ENCODE measurements at regions not wholly inside any gene's neighbourhood (a gene's known extent, or its start where the extent isn't known, plus 50 kb on each side); places are given as distances from the start of the nearest gene placed in this dataset.

- TF ChIP-seq CTCF (IDR thresholded peaks at IDR 0.05; ENCODE audit: low read depth, low read length, missing input control) (no peak), SP1 (IDR thresholded peaks at IDR 0.05) (no peak), JUND (IDR thresholded peaks at IDR 0.05) (no peak)
Measured at GRCh38 chr11:27949951-27950738, 157.8 kb downstream of the KIF18A start (continued).

- TF ChIP-seq SP1 (IDR thresholded peaks at IDR 0.05) (no peak), HNF4G (IDR thresholded peaks at IDR 0.05) (no peak), RXRA (IDR thresholded peaks at IDR 0.05) (no peak), ATF3 (IDR thresholded peaks at IDR 0.05) (no peak), HNF4A (conservative IDR thresholded peaks at IDR 0.05) (no peak), YY1 (IDR thresholded peaks at IDR 0.05) (no peak), GABPA (IDR thresholded peaks at IDR 0.05 in 1 of 2, conservative IDR thresholded peaks at IDR 0.05 in 1 of 2) (no peak), FOXA1 (IDR thresholded peaks at IDR 0.05) (no peak), RAD21 (IDR thresholded peaks at IDR 0.05) (no peak), TAF1 (conservative IDR thresholded peaks at IDR 0.05) (no peak), REST (IDR thresholded peaks at IDR 0.05) (no peak), JUND (IDR thresholded peaks at IDR 0.05) (no peak), NR2F2 (IDR thresholded peaks at IDR 0.05) (no peak), EGR1 (IDR thresholded peaks at IDR 0.05; ENCODE audit: low read depth in 2 of 2) (no peak), FOXA2 (IDR thresholded peaks at IDR 0.05) (no peak)
- TF ChIP-seq, protein P1, sequence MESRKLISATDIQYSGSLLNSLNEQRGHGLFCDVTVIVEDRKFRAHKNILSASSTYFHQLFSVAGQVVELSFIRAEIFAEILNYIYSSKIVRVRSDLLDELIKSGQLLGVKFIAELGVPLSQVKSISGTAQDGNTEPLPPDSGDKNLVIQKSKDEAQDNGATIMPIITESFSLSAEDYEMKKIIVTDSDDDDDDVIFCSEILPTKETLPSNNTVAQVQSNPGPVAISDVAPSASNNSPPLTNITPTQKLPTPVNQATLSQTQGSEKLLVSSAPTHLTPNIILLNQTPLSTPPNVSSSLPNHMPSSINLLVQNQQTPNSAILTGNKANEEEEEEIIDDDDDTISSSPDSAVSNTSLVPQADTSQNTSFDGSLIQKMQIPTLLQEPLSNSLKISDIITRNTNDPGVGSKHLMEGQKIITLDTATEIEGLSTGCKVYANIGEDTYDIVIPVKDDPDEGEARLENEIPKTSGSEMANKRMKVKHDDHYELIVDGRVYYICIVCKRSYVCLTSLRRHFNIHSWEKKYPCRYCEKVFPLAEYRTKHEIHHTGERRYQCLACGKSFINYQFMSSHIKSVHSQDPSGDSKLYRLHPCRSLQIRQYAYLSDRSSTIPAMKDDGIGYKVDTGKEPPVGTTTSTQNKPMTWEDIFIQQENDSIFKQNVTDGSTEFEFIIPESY (IDR thresholded peaks at IDR 0.05): no peak
- TF ChIP-seq, protein P2, sequence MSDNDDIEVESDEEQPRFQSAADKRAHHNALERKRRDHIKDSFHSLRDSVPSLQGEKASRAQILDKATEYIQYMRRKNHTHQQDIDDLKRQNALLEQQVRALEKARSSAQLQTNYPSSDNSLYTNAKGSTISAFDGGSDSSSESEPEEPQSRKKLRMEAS (IDR thresholded peaks at IDR 0.05): no peak
- Histone ChIP-seq H3K4me1 (ENCODE audit: control insufficient read depth in 4 of 4, insufficient read depth in 4 of 4, low read length in 3 of 4) (no peaks in the 10 kb centered on the region), H3K9ac (ENCODE audit: low read depth in 1 of 2, low read length in 2 of 2) (no peak overlapping the region), H3K27me3 (ENCODE audit: control insufficient read depth in 4 of 4, insufficient read depth in 4 of 4, low read length in 3 of 4) (no peaks in the 10 kb centered on the region), H3K9me3 (ENCODE audit: control insufficient read depth in 4 of 4, low read length in 3 of 4) (no peaks in the 10 kb centered on the region), H3K36me3 (ENCODE audit: control insufficient read depth in 4 of 4, insufficient read depth in 3 of 4, low read depth in 1 of 4, low read length in 3 of 4) (no peaks in the 10 kb centered on the region), H3K27ac (ENCODE audit: low read depth in 1 of 2, low read length in 2 of 2) (no peak overlapping the region), H3K4me3 (ENCODE audit: low read depth in 1 of 3, low read length in 3 of 3) (no peak overlapping the region)
- DNase-seq (ENCODE audit: low spot score): no peak
- 90% methylated on average over 1 of the region's 1 CpG for WGBS
Measured at GRCh38 chr11:27945348-27945747, 162.6 kb downstream of the KIF18A start.

Data from liver (tissue), 8 donors.